Ureter (tissue), 1 donor: ENCODE measurements at regions not wholly inside any gene's neighbourhood (a gene's known extent, or its start where the extent isn't known, plus 50 kb on each side); places are given as distances from the start of the nearest gene placed in this dataset.
"Not testable (repeated sequence)": the region's sequence is repeated elsewhere in the genome, so short reads cannot be mapped to it uniquely, and the experiment has no call there.

ENCODE experiments used
- DNase-seq: peaks from one replicate; pipeline ENCODE4 v3.0.0-alpha.2; 2020; ENCODE audit warnings: low spot score
- donor health status: DM: yes; HTN: yes; CAD: no.

DNA sequence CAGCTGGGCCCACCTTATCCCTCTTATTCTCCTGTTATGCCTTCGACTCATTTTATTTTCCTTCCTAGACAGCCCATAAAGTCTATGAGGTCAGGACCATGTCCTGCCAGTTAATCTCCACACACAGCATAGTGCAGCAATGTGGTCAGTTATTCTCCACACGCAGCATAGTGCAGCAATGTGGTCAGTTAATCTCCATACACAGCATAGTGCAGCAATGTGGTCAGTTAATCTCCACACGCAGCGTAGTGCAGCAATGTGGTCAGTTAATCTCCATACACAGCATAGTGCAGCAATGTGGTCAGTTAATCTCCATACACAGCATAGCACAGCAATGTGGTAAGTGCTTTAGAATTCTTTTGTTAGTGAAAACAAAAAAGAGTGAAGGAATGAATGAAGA is 77.8 kb downstream of the TEX36 start:
- DNase-seq: no peak

DNA sequence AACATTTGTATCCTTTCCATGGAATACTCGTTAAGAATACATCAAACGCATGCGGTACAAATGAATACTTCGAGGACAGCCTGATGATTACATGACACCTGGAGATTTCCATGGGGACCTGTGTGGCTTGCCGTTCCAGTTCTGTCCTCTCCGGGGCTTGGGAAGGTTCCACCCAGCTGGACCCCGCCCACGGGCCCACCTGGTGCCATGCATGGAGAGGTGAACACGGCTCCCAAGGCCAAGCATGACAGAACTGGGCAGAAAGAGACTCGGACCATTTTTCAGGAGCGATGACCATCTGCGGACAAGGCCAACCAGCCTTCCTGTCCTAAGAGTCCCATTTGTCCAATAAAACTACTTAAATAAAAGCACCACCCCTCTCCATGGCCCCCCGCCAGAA is 80.1 kb downstream of the TEX36 start:
- DNase-seq: no peak

DNA sequence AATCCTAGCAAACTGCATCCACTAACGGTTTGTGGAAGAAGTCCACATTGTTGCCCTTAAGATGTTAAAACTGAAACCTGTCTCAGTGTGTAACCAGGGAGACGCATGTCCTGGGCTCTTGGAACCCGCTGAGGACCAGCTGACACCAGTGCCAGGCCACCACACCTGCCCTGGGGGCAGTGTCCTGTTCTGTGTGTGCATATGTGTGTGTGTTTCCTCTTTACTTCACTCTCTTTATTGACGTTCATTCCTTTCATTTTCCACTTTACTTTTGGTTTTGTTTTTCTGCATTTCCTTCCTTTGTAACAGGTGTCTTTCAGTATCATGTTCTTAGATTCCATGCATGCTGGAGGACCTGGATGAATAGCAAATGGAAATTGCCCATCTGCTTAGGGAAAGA is 83.8 kb downstream of the TEX36 start:
- no peak for DNase-seq

DNA sequence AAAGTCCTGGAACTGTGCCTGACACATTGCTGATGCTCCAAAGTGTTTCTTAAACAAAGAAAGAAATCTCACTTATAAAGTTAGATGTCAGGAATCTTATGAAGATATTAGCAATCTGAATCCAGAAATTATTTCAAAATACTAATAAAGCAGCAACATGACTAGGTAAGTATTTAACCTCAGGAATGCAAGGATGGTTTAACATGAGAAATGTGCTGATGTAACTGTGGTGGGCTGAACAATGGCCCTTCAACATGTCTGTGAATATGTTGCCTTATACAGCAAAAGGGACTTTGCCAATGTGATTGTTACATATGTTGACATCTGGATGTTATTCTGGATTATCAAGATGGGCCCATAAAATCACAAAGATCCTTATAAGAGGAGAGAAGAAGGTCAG is 87.1 kb downstream of the TEX36 start:
- no peak for DNase-seq

DNA sequence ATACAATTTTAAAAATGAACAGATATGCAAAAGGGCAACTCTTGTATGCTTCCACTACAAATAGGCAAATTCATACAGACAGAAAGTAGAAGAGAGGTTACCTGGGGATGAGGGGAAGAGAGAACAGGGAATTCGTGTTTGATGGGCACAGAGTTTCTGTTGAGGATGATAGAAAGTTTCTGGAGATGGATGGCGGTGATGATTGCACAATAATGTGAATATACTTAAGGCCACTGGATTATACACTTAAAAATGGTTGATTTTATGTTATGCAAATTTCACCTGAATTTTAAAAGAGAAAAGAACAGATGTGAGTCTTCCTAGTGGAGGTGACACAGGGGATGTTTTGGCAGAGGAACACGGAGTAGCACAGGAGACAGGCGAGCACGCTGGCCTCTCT is 89.3 kb downstream of the TEX36 start:
- DNase-seq: no peak

DNA sequence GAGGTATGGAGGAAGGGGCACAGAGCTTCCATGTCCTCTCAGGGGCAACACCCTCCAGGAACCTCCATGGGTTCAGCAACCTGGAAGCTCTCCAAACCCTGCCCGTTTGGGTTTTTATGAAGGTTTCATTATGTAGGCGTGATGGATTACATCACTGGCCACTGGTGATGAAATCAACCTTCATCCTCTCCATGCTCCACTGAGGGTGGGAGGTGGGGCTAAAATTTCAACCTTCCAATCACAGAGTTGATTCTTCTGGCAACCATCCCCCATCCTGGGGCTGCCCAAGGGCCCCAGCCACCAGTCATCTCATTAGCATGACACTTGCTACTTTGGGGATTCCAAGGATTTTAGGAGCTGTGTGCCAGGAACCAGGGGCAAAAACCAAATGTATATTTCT is 90.1 kb downstream of the TEX36 start:
- no peak for DNase-seq

DNA sequence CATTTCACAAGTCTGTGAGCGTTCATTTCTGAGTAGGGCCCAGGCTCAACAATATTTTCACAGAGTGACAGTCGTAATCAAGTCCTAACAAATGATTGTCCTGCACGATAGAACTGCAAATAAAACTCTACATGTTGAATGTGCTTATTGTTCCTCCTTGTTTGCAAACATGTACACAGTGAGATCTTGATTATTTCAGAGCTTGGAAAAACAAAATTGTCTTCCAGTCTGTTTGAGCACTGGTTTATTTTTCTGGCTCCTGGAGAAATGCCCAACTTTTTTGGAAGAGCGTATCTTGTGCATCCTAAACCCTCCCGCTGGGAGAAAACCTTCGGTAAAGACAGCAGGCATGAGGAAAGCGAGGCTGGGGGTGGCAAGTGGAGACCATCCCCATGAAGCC is 91.1 kb downstream of the TEX36 start:
- DNase-seq: no peak

DNA sequence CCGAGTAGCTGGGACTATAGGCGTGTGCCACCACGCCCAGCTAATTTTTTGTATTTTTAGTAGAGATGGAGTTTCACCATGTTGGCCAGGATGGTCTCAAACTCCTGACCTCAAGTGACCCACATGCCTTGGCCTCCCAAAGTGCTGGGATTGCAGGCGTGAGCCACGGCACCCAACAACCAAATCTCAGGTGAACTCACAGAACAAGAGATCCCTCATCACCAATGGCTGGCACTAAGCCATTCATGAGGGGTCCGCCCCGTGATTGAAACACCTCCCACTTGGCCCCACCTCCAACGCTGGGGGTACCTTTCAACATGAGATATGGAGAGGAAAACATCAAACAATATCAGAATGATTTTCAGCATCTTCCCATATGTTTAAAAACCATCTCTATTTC is 94.2 kb downstream of the TEX36 start:
- not testable (repeated sequence) for DNase-seq

DNA sequence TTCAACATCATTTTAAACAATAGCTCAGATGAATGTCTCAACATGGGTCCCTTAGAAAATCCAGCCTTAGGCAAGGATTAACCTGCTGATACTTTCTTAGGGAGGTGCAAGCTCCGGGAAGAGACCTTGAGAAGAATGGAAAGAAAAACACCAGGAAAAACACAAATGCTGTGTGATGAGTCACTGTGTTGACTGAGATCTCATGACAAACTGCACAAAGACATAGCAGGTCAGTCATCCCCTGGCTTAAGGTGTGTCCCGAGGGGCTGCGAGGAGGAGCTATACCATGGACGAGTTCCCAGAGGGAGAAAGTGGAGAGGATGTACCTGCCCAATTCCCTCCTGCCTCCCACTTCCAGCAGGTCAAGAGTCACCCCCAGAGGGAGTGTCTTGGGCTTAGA is 98.0 kb downstream of the TEX36 start:
- DNase-seq: no peak

DNA sequence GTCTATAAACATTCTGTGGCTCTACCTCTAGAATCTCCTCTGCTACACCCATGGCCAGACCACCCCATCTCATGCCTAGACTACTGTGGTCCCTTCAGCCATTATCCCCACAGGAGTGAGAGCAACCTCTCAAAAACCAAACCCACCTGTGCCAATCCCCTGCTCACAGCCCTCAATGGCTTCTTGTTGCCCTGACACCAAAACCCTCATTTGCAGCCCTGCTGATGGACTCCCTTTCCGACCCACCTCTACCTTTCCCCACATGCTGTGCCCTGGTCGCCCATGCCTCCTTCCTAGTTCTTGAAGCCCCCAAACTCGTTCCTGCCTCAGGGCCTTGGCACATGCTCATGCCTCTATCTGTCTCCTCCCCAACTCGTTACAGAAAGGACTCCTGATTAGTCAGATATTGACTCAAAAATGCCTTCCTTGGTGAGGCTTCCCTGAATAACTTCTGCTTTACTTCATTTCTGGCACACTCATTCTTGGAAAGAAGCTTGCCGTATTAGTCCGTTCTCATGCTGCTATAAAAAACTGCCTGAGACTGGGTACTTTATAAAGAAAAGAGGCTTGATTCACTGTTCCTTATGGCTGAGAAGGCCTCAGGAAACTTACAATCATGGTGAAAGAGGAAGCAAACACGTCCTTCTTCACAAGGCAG is 104.2 kb downstream of the TEX36 start:
- DNase-seq: no peak

DNA sequence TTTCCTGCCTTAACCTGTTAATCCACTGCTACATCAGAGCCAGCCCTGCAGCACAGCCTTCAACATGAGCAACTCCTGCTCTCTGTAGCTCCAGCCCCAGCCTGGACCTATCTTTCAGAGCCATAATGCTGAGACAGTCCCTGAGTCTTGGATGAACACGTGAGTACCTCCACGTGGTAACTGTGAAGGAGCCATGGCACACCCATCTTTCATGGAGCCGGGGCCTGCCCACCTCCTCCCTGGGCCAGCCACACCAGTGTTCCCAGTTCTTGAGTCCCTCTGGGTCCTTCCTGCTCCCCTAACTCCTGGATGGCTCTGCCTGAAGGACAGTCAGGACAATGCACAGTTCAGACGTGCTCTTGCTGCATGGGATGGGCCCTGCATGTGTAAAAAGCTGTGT is 107.1 kb downstream of the TEX36 start:
- DNase-seq: no peak

DNA sequence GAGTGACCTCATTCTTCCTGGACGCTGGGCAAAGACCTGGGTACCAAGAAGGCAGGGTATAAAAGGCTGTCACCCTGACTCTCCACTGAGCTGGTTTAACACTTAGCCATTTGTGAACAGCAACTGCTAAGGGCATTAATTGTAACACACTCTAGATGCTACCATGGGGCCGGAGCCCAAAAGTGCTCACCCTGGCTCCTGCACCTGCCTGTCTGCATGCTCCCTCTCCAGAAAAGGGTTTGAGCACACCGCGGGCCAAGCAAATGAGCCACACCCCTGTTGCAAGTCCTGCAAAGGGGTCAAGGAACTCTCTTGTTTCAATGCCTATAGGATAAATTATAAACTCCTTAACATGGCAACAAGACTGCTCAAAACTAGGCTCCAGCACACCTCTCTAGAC is 114.8 kb downstream of the TEX36 start:
- DNase-seq: no peak

DNA sequence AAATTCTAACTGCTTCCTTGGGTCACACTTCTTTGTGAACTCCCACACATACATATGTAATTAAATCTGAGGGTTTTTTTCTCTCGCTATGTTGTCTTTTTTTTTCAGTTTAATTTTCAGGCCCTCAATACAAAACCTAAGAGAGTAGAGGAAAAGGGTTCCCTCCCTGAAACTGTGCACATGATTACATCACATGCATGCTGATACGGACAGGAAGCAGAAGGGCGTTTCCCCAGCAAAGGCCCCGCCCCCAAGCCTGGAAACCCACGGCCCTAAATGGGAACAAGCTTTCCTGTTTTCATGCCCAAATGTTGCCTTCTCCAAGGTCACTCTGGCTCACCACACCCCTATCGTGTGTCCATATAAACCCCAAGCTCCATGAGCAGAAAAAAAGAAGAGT is 115.4 kb downstream of the TEX36 start:
- no peak for DNase-seq

DNA sequence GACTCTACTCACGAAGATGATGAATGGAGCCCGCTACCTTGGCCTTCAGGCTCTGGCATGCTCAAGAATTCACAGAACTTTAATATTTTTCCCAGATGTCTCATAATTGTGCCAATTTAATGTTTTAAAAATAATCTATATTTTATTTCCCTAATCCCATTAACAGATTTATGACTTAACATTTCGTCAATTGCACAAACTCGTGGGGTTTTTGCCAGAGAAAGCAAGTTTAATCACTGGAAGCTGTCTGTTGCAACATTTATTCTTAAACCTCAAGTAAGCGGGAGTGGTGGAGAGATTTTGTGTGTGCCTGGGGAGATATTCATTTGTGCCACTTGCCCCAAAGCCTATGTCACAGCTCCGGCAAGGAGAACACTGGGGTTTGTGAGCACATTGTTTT is 117.9 kb downstream of the TEX36 start:
- no peak for DNase-seq

DNA sequence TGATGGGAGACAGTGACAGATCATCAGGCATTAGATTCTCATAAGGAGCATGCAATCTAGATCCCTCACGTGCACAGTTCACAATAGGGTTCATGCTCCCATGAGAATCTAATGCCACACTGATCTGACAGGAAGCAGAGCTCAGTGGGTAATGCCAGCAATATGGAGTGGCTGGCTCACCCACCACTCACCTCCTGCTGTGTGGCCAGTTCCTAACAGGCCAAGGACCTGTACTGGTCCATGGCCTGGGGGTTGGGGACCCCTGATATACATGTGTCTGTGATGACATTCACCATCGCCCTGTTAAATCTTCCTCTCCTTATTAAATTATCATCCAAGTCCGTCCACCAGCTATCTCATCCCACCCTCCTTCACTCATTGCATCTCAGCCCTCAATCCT is 118.4 kb downstream of the TEX36 start:
- no peak for DNase-seq

DNA sequence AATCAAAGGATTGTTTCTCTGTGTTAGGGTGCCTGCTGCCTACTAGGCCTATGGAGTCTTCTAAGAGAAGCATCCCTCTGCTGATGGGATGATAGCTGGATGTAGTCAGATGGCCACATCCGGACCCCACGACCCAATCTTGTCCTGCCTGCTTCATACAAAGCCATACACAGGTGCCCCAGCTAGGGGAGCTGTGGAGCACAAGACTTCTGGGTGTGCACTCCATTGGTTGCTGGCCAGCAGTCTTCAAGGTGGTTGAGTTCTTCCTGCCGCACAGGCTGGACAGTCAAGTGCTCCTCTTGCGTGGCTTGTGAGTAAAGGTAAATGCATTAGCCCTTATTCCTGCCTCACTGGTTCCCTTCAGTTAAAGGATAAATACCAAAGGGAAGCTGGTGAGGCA is 120.2 kb downstream of the TEX36 start:
- DNase-seq: no peak

DNA sequence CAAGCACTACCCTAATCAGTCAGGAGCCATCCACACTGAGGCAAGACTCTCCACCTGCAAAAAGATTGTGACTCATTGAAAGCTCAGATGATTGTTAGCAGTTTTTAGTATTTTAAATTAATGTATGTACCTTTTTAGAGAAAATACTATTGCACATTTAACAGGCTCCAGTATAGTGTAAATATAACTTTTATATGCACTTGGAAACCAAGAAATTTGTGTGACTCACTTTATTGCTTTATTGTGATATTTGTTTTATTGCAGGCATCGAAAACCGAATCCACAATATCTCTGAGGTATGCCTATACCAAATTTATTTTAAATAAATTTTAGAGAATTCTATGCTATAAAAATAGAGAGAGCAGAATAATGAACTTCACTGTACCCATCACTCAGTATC is 122.0 kb downstream of the TEX36 start:
- DNase-seq: no peak

DNA sequence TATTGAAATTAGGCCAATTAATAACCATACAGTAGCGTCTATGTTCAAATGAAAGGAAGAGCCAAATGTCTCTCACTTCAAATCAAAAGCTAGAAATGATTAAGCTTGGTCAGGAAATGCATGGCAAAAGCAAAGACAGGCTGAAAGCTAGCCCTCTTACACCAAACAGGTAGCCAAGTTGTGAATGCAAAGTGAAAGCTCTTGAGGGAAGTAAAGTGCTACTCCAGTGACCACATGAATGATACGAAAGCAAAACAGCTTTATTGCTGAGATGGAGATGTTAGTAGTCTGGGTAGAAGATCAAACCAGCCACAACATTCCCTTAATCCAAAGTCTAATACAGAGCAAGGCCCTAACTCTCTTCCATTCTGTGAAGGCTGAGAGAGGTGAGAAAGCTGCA is 123.8 kb downstream of the TEX36 start:
- DNase-seq: no peak

DNA sequence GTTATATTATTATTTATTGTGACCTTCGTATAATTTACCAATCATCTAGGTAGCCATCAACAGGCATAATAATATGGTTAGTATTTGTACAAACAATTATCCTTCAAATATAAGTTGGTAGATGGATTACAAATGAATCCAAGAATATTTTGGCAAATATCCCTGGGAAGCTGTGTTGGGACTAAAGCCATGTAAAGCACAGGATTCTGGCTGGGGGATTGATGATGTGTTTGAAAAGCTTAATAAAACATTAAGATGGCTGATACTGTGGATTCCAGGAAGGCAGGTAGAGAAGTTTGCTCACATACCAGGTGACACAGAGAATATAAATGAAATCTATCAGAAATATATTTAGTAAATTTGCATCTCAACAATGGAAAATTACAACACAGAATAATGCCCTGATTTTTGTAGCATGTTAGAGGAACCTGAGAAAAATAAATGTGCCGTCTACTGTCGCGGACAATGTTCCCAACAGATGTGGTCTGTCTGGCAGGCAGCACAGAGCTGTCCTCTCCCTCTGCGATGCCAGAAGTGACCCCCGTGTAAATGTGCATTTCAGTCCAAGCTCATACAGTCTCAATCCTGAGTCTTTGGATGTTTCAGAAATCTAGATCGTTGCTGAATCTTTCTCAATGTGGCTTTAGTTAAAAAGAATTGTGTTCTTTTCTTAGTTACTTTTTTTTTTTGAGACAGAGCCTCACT is 125.0 kb downstream of the TEX36 start:
- DNase-seq: no peak

DNA sequence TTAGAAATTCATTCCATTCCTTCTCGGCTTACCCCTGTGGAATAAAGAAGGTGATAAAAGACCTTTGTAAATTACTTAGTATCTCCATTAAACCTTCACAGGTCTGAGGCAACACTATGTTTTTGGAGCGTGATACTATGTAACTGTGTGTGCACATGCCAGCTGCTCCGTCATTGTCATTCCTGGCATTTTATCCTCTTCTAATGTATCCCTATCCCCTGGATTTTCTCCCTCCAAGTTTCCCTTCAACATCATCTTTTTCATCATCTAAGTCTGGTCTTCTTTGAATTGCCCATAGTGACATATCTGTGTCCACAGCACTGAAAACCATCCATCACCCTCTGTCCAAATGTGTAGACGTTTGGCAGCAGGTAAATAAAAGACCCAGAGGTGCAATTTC is 125.7 kb downstream of the TEX36 start:
- DNase-seq: no peak

DNA sequence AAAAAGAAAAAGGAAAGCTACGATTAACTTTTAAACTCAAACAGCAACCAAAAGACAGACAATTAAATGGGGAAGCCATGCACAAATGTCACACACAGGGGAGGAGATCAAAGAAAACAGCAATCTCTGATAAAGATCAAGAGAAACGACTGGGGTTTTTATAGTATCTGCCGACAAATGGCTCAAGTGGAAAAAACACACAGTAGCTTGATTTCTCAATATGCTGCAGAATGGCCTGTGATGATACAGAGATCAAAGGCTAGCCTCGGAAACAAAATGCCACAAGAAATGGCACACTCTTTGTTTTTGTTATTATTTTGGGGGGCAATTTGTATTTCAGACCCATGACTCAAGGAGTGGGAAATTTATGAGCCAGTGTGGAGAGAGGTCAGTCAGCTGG is 126.1 kb downstream of the TEX36 start:
- DNase-seq: no peak

DNA sequence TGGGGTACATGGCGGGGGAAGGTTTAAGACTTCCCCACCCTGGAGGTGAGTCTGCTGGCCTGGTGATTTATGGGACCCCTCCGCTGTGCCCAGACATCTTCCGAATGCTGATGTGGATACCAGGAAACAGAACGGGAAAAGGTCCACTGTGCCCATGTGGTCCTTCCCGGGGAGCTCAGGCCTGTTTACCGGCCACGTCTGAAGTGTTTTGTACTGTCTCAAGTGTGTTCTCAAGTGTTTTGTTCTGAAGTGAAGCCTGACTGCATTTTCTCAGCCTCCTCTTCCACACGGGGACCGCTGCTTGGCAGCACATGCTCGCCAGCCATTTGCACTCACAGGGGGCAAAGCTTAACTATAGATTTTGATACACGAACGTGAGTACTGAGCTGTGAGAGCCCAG is 127.2 kb downstream of the TEX36 start:
- DNase-seq: no peak

DNA sequence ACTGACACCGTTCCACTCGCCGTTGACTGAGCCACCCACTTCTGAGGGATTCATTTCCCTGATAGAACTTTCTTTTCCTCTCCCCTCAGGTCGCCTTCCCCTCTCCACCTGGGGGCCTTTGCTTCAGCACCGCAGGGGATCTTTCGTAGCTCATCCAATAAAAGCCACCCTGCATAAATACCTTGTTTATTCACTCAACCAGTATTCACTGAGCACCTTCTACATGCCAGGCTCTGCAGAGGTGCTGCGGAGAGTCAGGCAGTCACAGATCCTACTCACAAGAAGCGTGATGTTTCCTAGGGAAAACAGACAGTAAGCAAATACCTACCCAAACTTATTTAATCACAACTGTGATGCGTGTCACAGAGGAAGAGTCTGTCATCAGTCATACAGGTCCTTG is 127.7 kb downstream of the TEX36 start:
- no peak for DNase-seq

DNA sequence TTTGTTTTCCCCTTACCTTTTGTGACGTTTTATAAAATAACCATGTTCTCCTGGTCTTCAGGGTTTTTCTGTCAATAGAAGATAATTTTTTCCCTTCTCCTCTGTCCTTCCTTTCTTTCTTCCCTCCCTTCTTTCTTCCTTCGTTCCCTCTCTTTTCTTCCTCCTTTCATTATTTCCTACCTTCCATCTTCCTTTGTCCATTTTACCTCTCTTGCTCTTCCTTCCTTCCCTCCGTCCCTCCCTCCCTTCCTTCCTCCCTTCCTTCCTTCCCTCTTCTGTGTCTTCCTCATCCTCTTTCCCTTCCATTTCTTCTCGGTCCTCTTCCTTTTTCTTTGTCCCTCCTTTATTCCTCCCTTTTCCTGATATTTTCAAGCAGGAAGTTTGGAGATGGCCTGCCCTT is 128.2 kb downstream of the TEX36 start:
- DNase-seq: no peak
